IMR-90 (cell line): ENCODE measurements at regions not wholly inside any gene's neighbourhood (a gene's known extent, or its start where the extent isn't known, plus 50 kb on each side); places are given as distances from the start of the nearest gene placed in this dataset.

ENCODE experiments used
- BHLHE40 ChIP-seq: fragments of 150-350 bp; IDR thresholded peaks from 2 replicates; pipeline ENCODE4 v1.6.1; 2016; ENCODE audit warnings: mild to moderate bottlenecking, low read depth, low read length
- POLR2A ChIP-seq: IDR thresholded peaks from 2 replicates; pipeline ENCODE4 v1.6.1; 2012; ENCODE audit warnings: mild to moderate bottlenecking, low read depth, low read length
- RAD21 ChIP-seq: IDR thresholded peaks from 2 replicates; pipeline ENCODE4 v1.6.1; 2012; ENCODE audit warnings: low read length, improper control_type of control experiment
- TF ChIP-seq, protein P1 (sequence below): conservative IDR thresholded peaks from 2 replicates; pipeline ENCODE4 v1.5.1; 2012; ENCODE audit warnings: mild to moderate bottlenecking, low read depth, low read length, improper control_type of control experiment
- TF ChIP-seq, protein P2 (sequence below): fragments of 150-350 bp; IDR thresholded peaks from 2 replicates; pipeline ENCODE4 v1.6.1; 2017; ENCODE audit warnings: mild to moderate bottlenecking, antibody characterized with exemption, low read length, low read depth

DNA sequence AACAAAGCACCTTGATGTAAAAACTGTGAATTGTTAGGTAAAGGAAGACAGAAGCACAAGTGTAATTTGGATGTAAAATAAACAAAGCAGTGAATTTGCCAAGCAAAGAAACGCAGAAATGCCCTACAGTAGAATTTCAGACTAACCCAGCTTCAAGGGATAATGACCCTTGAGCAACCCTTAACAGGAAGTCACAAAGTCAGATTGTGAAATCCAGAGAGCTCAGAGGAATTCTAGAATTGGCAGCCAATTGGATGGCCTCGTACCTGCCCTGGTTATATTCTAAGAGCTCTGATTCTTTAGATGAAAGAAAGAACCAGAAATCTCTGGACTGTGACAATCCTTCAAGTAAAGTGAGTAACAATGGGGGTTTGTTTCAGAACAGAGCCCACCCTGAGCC, 152.7 kb upstream of the CHRM3 start:
- TF ChIP-seq, protein P1, sequence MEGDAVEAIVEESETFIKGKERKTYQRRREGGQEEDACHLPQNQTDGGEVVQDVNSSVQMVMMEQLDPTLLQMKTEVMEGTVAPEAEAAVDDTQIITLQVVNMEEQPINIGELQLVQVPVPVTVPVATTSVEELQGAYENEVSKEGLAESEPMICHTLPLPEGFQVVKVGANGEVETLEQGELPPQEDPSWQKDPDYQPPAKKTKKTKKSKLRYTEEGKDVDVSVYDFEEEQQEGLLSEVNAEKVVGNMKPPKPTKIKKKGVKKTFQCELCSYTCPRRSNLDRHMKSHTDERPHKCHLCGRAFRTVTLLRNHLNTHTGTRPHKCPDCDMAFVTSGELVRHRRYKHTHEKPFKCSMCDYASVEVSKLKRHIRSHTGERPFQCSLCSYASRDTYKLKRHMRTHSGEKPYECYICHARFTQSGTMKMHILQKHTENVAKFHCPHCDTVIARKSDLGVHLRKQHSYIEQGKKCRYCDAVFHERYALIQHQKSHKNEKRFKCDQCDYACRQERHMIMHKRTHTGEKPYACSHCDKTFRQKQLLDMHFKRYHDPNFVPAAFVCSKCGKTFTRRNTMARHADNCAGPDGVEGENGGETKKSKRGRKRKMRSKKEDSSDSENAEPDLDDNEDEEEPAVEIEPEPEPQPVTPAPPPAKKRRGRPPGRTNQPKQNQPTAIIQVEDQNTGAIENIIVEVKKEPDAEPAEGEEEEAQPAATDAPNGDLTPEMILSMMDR, result no peak
- TF ChIP-seq RAD21 (no peak), POLR2A (no peak), BHLHE40 (no peak)
- TF ChIP-seq, protein P2, sequence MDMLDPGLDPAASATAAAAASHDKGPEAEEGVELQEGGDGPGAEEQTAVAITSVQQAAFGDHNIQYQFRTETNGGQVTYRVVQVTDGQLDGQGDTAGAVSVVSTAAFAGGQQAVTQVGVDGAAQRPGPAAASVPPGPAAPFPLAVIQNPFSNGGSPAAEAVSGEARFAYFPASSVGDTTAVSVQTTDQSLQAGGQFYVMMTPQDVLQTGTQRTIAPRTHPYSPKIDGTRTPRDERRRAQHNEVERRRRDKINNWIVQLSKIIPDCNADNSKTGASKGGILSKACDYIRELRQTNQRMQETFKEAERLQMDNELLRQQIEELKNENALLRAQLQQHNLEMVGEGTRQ, result no peak
